22Rv1 (cell line): ENCODE measurements at regions not wholly inside any gene's neighbourhood (a gene's known extent, or its start where the extent isn't known, plus 50 kb on each side); places are given as distances from the start of the nearest gene placed in this dataset.

Experiments used
- ZFX ChIP-seq: fragments of 450-650 bp; IDR thresholded peaks from 2 replicates; pipeline ENCODE4 v1.6.1; 2017; ENCODE audit warnings: antibody characterized with exemption, borderline replicate concordance
- TF ChIP-seq, protein P1 (sequence below): fragments of 450-650 bp; IDR thresholded peaks from 2 replicates; pipeline ENCODE4 v1.5.1; 2017; ENCODE audit warnings: mild to moderate bottlenecking

DNA sequence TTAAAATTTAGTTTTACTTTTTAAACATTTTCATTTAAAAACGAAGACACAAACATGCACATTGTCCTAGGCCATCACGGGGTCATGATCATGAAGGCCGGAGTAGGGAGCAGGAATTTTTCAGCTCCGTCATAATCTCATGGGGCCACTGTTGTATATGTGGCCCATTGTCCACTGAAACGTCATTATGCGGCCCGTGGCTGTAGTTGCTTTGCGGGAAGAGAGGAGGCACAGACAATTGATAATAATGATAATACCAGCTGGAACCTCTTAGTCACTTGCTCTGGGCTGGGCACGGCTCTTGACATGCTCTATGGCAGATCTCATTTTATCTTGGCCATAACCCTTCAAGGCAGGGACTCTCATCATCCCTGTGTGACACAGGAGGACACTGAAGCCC is 56.5 kb upstream of the FNDC1 start:
- TF ChIP-seq, protein P1, sequence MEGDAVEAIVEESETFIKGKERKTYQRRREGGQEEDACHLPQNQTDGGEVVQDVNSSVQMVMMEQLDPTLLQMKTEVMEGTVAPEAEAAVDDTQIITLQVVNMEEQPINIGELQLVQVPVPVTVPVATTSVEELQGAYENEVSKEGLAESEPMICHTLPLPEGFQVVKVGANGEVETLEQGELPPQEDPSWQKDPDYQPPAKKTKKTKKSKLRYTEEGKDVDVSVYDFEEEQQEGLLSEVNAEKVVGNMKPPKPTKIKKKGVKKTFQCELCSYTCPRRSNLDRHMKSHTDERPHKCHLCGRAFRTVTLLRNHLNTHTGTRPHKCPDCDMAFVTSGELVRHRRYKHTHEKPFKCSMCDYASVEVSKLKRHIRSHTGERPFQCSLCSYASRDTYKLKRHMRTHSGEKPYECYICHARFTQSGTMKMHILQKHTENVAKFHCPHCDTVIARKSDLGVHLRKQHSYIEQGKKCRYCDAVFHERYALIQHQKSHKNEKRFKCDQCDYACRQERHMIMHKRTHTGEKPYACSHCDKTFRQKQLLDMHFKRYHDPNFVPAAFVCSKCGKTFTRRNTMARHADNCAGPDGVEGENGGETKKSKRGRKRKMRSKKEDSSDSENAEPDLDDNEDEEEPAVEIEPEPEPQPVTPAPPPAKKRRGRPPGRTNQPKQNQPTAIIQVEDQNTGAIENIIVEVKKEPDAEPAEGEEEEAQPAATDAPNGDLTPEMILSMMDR = no peak
- no peak for TF ChIP-seq ZFX
